ENCODE measurements at regions not wholly inside any gene's neighbourhood (a gene's known extent, or its start where the extent isn't known, plus 50 kb on each side); places are given as distances from the start of the nearest gene placed in this dataset.

- no peak for DNase-seq
Measured at GRCh38 chr5:158644301-158644700, 455.4 kb downstream of the EBF1 start.

GRCh38 chr5:158643840-158644239 is 455.9 kb downstream of the EBF1 start:
- DNase-seq = no peak

- no peak for DNase-seq
Measured at GRCh38 chr5:158642879-158643278, 456.8 kb downstream of the EBF1 start.

- DNase-seq = no peak
Measured at GRCh38 chr5:158641016-158641415, 458.7 kb downstream of the EBF1 start.

- no peak for DNase-seq
Measured at GRCh38 chr5:158640593-158640980, 459.1 kb downstream of the EBF1 start.

GRCh38 chr5:158639881-158640592 is 459.7 kb downstream of the EBF1 start:
- DNase-seq = no peak

GRCh38 chr5:158638396-158638795 is 461.3 kb downstream of the EBF1 start:
- no peak for DNase-seq

GRCh38 chr5:158637039-158637438 is 462.7 kb downstream of the EBF1 start:
- DNase-seq = no peak

- no peak for DNase-seq
Measured at GRCh38 chr5:158635565-158635964, 464.2 kb downstream of the EBF1 start.

- no peak for DNase-seq
Measured at GRCh38 chr5:158634714-158635113, 465.0 kb downstream of the EBF1 start.

- no peak for DNase-seq
Measured at GRCh38 chr5:158629591-158630312, 470.0 kb downstream of the EBF1 start.

GRCh38 chr5:158626718-158627117 is 473.0 kb downstream of the EBF1 start:
- DNase-seq = no peak

- DNase-seq = no peak
Measured at GRCh38 chr5:158623971-158624370, 475.7 kb downstream of the EBF1 start.

GRCh38 chr5:158621391-158621790 is 478.3 kb downstream of the EBF1 start:
- DNase-seq = no peak

GRCh38 chr5:158619083-158619788 is 480.5 kb downstream of the EBF1 start:
- no peak for DNase-seq

- no peak for DNase-seq
Measured at GRCh38 chr5:158618256-158618655, 481.5 kb downstream of the EBF1 start.

- DNase-seq = no peak
Measured at GRCh38 chr5:158616707-158617106, 483.0 kb downstream of the EBF1 start.

GRCh38 chr5:158614951-158615350 is 484.8 kb downstream of the EBF1 start:
- no peak for DNase-seq

GRCh38 chr5:158611581-158611980 is 488.1 kb downstream of the EBF1 start:
- DNase-seq = no peak

GRCh38 chr5:158610051-158610415 is 489.7 kb downstream of the EBF1 start:
- DNase-seq = no peak

GRCh38 chr5:158609333-158610050 is 490.2 kb downstream of the EBF1 start:
- DNase-seq = no peak

GRCh38 chr5:158607088-158607487 is 492.6 kb downstream of the EBF1 start:
- DNase-seq = no peak

- no peak for DNase-seq
Measured at GRCh38 chr5:158606233-158606632, 493.5 kb downstream of the EBF1 start.

Data from activated naive CD4-positive, alpha-beta T cell (primary cell).